ENCODE measurements at regions not wholly inside any gene's neighbourhood (a gene's known extent, or its start where the extent isn't known, plus 50 kb on each side); places are given as distances from the start of the nearest gene placed in this dataset.
"Not testable (repeated sequence)": the region's sequence is repeated elsewhere in the genome, so short reads cannot be mapped to it uniquely, and the experiment has no call there.

GRCh38 chr7:15848901-15849300 is 162.4 kb upstream of the MEOX2 start:
- DNase-seq, result no peak

- DNase-seq, result no peak
These were observed 161.9 kb upstream of the MEOX2 start for GRCh38 chr7:15848362-15848761.

- DNase-seq, result no peak
These were observed 159.4 kb upstream of the MEOX2 start for GRCh38 chr7:15845868-15846267.

- no peak for DNase-seq
These were observed 159.0 kb upstream of the MEOX2 start for GRCh38 chr7:15845461-15845860.

GRCh38 chr7:15839416-15840100 is 153.1 kb upstream of the MEOX2 start:
- no peak for DNase-seq

- DNase-seq, result no peak
These were observed 151.8 kb upstream of the MEOX2 start for GRCh38 chr7:15838265-15838664.

GRCh38 chr7:15837306-15837950 is 150.9 kb upstream of the MEOX2 start:
- DNase-seq, result no peak

- DNase-seq, result no peak
These were observed 150.2 kb upstream of the MEOX2 start for GRCh38 chr7:15836651-15837050.

- no peak for DNase-seq
These were observed 149.6 kb upstream of the MEOX2 start for GRCh38 chr7:15836041-15836440.

GRCh38 chr7:15834446-15834845 is 148.0 kb upstream of the MEOX2 start:
- DNase-seq, result no peak

GRCh38 chr7:15832996-15833395 is 146.5 kb upstream of the MEOX2 start:
- DNase-seq, result no peak

- DNase-seq, result no peak
These were observed 145.1 kb upstream of the MEOX2 start for GRCh38 chr7:15831606-15832005.

- DNase-seq, result no peak
These were observed 143.2 kb upstream of the MEOX2 start for GRCh38 chr7:15829691-15830090.

- no peak for DNase-seq
These were observed 142.4 kb upstream of the MEOX2 start for GRCh38 chr7:15828881-15829280.

GRCh38 chr7:15821484-15822427 is 135.3 kb upstream of the MEOX2 start:
- DNase-seq, result no peak

GRCh38 chr7:15820319-15820718 is 133.8 kb upstream of the MEOX2 start:
- no peak for DNase-seq

GRCh38 chr7:15816835-15817426 is 130.4 kb upstream of the MEOX2 start:
- DNase-seq, result no peak

GRCh38 chr7:15813448-15813847 is 127.0 kb upstream of the MEOX2 start:
- no peak for DNase-seq

GRCh38 chr7:15810383-15810782 is 123.9 kb upstream of the MEOX2 start:
- not testable (repeated sequence) for DNase-seq

- DNase-seq, result not testable (repeated sequence)
These were observed 123.5 kb upstream of the MEOX2 start for GRCh38 chr7:15809936-15810335.

- DNase-seq, result no peak
These were observed 119.4 kb upstream of the MEOX2 start for GRCh38 chr7:15805891-15806290.

GRCh38 chr7:15802425-15802824 is 115.9 kb upstream of the MEOX2 start:
- no peak for DNase-seq

- no peak for DNase-seq
These were observed 115.1 kb upstream of the MEOX2 start for GRCh38 chr7:15801551-15801950.
